DND-41 (cell line): ENCODE measurements at regions not wholly inside any gene's neighbourhood (a gene's known extent, or its start where the extent isn't known, plus 50 kb on each side); places are given as distances from the start of the nearest gene placed in this dataset.

Source experiments
- EZH2 ChIP-seq: IDR thresholded peaks from 3 replicates; pipeline ENCODE4 v1.6.1; 2012; ENCODE audit warnings: borderline replicate concordance, low read depth, mild to moderate bottlenecking, moderate library complexity, low read length, inconsistent platforms; ENCODE audit not compliant: severe bottlenecking
- TF ChIP-seq, protein P1 (sequence below): IDR thresholded peaks from 2 replicates; pipeline ENCODE4 v1.5.1; 2012; ENCODE audit warnings: borderline replicate concordance, low read length, moderate library complexity, mild to moderate bottlenecking; ENCODE audit not compliant: poor library complexity, severe bottlenecking; ENCODE audit errors: extremely low read depth

DNA sequence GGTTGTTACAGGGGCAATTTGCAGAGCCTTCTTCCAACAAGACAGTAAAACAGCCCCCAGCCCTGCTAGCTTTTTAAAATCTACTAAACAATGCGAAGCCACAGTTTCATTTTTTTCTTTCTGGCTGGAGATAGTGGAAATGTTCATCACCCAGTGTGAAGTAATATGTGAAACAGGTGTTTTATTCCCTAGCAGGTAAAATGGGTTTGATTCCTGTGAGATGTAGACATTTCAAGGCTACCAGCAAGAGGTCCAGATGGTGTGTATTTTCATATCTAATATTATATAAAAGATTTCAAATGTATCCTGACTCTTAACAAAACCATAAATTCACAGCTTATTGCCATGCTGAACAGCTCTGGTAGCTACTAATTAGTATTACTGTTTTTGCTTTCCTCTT lies 160.3 kb downstream of the SATB1 start:
- TF ChIP-seq, protein P1, sequence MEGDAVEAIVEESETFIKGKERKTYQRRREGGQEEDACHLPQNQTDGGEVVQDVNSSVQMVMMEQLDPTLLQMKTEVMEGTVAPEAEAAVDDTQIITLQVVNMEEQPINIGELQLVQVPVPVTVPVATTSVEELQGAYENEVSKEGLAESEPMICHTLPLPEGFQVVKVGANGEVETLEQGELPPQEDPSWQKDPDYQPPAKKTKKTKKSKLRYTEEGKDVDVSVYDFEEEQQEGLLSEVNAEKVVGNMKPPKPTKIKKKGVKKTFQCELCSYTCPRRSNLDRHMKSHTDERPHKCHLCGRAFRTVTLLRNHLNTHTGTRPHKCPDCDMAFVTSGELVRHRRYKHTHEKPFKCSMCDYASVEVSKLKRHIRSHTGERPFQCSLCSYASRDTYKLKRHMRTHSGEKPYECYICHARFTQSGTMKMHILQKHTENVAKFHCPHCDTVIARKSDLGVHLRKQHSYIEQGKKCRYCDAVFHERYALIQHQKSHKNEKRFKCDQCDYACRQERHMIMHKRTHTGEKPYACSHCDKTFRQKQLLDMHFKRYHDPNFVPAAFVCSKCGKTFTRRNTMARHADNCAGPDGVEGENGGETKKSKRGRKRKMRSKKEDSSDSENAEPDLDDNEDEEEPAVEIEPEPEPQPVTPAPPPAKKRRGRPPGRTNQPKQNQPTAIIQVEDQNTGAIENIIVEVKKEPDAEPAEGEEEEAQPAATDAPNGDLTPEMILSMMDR, result no peak
- no peak for TF ChIP-seq EZH2
